ENCODE measurements at regions not wholly inside any gene's neighbourhood (a gene's known extent, or its start where the extent isn't known, plus 50 kb on each side); places are given as distances from the start of the nearest gene placed in this dataset.
"Not testable (repeated sequence)": the region's sequence is repeated elsewhere in the genome, so short reads cannot be mapped to it uniquely, and the experiment has no call there.

GRCh38 chr16:48105976-48106375 lies 49.8 kb downstream of the ABCC12 start:
- DNase-seq = no peak

- no peak for DNase-seq
Observed at GRCh38 chr16:48105456-48105855, 50.3 kb downstream of the ABCC12 start.

DNA sequence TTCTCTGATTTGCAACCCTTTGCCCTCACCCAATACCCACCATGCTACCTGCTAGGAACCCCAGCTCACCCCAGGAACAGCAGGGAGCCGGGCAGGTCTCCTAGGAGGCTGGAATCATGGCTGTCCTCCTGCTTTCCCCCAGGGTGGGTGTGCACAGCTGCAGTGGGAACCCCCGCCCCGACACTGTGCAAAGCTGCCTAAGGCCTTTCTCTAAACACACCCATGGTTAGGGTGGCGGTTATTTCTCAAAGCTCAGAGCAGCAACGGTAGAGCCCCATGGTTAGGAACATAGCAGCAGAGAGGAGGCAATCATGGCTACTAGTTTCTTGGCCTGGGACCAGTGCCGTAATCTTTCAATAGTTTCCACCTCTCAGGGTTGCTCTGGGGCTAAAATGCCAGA lies 52.2 kb downstream of the ABCC12 start:
- DNase-seq = no peak

- no peak for DNase-seq
Observed at GRCh38 chr16:48102083-48103008, 53.4 kb downstream of the ABCC12 start.

- peak; percentile 55 for DNase-seq
Observed at GRCh38 chr16:48101069-48101674, 54.6 kb downstream of the ABCC12 start.

DNA sequence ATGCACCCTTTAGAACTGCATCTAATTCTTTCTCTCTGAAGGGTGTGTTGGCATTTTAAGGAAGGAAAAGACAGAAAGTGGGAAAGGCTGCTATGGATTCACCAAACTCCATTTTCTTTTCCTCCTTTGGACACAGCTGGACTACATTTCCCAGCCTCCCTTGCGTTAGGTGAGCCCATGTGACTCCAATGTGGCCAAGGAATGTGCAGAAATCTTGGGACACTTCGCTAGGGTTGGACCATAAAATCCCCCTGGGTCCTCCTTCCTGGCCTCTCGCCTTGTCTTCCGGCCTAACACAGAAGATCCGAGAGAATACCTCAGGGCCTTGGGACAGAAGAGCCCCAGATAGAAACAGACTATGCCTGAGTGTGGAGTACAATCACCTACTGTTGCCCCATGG lies 56.3 kb downstream of the ABCC12 start:
- no peak for DNase-seq

GRCh38 chr16:48098472-48098871 lies 57.3 kb downstream of the ABCC12 start:
- DNase-seq = no peak

- DNase-seq = no peak
Observed at GRCh38 chr16:48091117-48091516, 64.7 kb downstream of the ABCC12 start.

DNA sequence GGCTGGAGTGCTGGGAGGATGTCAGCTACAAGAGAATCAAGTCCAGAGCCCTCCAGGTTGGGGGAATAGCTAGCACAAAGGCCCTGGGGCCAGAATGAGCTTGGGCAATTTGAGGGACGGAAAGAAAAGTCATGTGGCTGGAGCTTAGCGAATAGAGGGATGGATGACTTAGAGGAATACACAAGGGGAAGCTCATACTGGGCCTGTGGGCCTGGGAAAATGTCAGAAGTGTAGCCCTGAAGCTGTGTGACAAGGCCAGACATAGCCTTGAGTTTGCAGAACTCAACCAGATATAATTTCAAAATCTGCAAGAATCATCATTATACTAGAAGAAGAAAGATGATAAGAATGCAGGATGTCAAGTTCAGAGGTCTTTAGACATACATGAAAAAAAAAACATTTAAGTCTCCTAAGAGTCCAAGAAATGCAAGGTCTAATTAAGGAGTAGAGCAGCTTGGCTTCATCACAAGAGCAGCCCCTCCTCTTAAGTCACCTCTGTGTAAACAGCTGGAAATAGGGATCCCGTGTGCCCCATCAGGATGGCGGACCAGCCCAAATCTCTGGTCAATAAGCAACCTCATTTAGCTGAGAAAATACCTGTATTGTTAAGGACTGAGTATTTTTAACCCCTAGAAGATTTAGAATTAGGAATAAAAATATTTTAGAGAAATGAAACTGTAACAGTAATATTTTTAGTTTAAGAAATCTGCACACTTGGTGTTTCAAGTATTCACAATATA lies 66.6 kb downstream of the ABCC12 start:
- DNase-seq = no peak

- no peak for DNase-seq
Observed at GRCh38 chr16:48087639-48088038, 68.2 kb downstream of the ABCC12 start.

DNA sequence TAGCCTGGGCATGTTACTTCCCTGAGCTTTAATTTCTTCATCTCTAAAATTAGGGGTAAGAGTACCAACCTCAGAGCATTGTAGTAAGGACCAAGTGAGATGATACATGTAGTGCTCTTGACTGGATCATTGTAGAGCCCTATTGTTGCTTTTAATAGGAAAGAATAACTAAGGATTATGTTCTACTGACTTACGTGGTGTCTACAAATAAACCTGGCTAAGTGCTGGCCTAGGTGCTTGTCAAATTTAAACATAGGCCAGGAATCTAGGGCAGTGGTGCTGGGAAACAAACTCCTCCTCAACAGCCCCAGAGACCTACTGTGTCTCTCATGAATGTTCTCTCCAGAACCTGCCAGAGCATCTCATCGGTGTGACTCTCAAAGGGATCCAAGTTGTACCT lies 69.4 kb downstream of the ABCC12 start:
- DNase-seq = no peak

DNA sequence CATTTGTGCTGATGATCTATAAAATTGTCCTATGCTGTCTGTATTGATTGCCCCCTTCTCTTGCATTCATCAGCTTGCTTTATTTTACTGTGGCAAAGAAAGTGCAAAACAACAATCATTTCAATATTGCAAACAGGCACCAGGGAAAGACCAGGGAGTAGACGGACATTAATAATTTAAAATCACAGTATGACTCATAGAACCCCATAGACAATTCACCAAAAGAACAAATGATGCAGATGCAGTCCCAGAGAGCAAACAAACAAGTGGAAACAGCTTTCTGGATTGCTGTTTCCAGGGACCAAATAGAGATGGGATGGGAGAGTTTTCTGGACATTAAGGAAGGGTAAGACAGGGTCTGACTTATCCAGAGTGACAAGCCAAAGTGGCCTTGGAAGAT lies 70.1 kb downstream of the ABCC12 start:
- no peak for DNase-seq

GRCh38 chr16:48084826-48085225 lies 71.0 kb downstream of the ABCC12 start:
- no peak for DNase-seq

DNA sequence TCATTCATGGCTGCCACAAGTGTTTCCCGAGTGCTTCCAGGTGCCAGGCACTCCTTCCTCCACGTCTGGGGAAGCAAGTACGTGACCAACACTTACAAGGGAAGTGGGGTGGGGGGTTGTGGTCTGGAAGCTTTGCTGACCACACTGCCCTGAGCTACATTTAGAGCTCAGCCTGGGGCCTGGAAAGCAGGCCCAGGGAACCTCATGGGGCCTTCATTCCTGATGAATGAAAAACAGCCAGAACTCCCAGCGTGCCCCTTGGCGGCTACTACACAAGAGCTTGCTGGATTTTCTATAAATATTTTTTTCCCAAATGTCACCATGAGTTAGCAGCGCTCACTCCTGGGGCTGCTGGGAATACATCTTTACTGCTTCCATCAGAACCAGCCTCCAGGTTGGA lies 73.3 kb downstream of the ABCC12 start:
- no peak for DNase-seq

GRCh38 chr16:48081656-48082055 lies 74.1 kb downstream of the ABCC12 start:
- DNase-seq = no peak

DNA sequence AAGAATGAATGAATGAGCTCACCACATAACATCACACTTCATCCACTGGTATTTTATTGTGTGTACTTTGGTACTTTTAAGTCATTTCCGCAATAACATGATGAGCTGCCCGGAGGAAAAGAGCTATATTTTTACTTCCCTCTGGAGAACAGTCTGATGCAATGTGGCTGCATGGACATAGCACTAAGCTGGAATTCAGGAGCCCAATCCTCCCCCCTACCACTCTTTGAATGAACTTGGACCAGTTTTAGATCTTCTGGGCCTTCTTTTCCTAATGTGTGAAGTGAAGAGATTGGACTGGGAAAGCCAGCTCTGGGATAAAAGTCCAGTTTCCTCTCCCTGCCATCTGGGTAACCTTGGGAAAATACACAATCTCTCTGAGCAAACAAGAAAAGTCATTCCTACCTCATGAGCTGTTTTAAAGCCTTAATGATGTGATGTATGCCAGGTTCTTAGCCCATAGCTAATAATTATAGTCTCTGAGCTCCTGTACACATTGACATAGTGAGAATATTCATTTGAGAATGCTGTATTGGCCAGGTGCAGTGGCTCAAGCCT lies 79.3 kb downstream of the ABCC12 start:
- no peak for DNase-seq

DNA sequence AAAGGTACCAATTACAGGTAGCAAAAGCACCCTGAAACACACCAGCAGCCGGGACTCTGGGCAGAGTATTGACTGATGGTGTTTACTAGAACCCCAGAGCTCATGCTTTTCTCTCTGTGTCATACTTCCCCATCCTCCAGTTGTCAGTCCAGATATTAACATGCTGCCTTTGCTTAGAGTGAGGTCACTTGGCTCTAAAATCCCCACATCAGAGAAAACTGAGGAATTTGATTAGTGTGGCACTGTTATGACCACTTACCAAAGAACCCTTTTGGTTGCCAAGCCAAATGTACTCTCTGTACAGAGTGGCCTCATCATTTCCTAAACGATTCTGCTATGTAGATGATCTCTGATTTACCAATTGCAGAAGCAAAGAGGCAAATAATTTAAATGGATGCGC lies 80.4 kb downstream of the ABCC12 start:
- DNase-seq = no peak

DNA sequence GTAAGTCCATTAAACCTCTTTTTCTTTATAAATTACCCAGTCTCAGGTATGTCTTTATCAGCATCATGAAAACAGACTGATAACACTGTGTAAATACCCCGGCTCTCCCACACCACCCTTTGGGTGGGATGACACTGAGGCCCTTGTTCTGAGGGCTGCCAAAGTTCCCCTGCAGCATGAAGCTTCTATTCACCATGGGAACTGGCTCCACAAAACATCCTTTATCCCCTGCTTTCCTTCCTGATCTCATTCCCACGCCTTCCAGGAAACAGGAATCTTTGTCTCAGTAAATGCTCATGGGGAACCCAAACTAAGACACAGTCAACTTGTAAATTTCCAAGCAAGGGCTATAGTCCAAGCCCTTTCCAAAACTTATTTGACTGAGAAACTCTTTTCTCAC lies 88.4 kb downstream of the ABCC12 start:
- no peak for DNase-seq

DNA sequence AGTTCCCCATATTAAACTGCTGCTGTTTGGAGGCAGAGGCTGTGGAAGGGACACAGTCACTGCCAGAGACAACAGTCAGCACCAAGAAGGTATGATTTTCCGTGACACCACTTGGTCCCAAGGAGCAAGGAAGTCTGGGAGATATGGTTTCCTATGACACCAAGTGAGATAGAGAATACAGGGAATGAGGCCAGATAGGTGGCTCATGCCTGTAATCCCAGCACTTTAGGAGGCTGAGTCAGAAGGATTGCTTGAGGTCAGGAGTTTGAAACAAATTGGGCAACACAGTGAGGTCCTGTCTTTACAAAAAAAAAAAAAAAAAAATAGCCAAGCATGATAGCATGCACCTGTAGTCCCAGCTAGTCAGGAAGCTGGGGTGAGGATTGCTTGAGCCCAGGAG lies 90.8 kb downstream of the ABCC12 start:
- DNase-seq = no peak

DNA sequence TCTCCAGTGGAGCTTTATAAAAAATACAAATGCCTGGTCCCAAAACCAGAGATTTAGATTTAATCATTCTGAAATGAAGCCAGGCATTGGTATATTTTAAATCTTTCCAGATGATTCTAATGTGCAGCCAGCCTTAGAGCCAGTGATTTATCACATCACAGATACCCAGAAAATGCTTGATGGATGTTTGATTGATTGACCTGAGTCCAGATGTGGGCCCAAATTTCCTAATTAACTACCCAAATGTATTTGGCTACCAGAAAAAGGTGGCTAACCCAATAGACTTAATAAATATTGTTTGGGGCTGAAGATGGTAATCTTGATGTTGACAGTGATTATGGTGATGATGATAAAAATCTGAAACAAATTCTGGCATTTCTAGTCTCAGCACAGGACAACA lies 93.1 kb downstream of the ABCC12 start:
- no peak for DNase-seq

DNA sequence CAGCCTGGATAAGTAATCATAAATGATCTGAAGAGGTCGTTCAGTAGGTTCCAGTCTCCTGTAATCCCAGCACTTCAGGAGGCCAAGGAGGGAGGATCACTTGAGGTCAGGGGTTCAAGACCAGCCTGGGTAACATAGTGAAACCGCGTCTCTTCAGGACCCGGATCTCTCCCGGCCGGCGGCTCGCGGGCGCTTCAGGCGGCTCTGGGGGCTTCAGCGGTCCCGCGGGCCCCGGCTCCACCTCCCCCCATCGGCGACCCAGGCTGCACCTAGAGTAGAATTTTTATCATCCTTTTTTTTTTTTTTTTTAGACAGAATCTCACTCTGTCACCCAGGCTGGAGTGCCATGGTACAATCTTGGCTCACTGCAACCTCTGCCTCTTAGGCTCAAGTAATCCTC lies 95.9 kb downstream of the ABCC12 start:
- DNase-seq = no peak

- DNase-seq = not testable (repeated sequence)
Observed at GRCh38 chr16:48059190-48059589, 96.6 kb downstream of the ABCC12 start.

DNA sequence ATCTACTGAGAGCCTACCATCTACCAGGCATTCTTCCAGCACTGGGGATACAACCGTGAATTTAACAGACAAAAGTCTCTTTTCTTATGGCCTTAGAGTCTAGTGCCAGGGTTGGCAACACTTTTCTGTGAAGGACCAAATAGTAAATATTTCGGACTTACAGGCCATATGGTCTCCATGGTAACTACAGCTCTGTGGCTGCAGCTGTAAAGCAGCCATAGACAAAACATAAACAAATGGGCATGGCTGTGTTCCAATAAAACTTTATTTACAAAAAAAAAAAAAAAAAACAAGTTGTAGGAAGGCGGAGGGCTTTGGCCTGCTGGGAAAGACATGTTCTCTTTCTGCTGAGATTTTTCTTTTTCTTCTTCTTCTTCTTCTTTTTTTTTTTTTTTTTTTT lies 98.7 kb downstream of the ABCC12 start:
- DNase-seq = no peak

All from stimulated activated CD4-positive, alpha-beta T cell treated with anti-CD3 and anti-CD28 coated beads, Interleukin-4, amount 100 ng/mL, for 1 hour (primary cell).